Anterior cingulate cortex (tissue), 58 donors: ENCODE measurements at regions not wholly inside any gene's neighbourhood (a gene's known extent, or its start where the extent isn't known, plus 50 kb on each side); places are given as distances from the start of the nearest gene placed in this dataset.

Experiments used
- DNase-seq, 58 donors: peaks; one replicate each; lab custom pipeline; 2025; lab: John Stamatoyannopoulos, UW

DNA sequence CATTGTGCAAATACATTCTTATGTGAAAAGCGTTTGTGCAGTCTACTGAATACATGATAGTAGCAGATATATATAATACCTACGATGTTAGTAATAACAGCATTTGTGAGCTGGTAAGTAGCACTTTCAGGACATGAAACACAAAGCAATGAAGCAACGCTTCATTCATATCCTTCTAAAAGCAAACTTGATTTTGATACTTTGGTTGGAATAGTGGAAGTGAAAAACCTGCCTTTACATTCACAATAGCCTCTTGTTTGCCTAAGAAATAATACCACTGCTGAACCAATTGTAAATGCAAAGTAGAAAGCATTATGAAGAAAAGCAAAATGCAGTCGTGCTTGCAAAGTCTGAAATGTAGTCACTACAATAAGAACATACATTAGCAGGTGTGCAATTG, 926.3 kb downstream of the FSTL5 start:
- no peak for DNase-seq

DNA sequence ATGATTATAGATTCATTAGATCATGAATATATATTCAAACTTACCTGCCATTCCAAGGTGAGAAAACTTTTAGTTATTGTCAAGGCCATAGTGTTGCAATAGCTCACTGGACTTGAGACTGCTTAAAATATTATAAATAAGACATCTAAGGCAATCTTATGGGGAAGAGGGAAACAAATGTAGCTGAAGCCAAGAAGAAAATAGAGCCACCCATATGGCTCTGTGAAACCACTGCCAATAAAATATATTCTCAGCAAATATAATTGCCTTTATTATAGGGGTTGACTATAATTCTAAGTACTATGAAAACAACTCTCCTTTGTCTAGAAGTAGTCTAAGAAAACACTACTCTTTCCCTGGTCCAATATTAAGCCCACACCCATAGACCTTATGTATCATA, 938.5 kb downstream of the FSTL5 start:
- no peak for DNase-seq

DNA sequence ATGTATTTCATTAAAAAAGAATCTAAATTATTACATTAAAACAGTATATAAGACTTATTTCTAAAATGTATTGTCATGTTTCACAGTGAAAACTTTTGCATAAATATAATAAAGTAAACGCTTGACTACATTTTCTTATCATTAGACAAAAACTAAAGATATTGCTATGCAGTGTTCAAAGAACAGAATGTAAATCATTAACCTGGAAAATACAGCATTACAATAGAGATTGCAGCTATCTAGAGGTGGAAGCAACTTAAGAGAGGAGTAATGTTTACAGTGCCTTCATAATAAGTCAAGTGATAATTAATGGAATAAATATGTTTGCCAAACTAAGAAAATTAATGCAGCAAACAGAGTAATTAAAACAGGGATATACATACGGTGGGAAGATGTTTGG, 940.9 kb downstream of the FSTL5 start:
- DNase-seq, result no peak

DNA sequence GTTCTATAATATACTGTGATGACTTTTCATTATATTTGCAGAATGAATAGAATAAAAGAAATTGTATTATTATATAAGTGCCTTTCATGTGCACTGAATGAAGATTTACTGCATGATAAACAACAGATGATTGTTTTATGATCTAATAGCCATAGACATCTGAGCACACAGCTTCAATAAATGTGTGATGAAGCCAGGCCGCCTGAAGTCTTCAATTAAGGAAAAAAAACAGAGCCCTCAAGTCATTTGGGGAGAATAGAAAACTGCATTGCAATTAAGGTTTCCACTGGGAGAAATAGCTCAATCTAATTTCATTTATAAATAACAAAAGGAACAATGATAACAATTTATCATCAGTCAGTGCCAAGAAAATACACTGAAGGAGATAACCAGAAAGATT, 955.2 kb downstream of the FSTL5 start:
- DNase-seq, result no peak

DNA sequence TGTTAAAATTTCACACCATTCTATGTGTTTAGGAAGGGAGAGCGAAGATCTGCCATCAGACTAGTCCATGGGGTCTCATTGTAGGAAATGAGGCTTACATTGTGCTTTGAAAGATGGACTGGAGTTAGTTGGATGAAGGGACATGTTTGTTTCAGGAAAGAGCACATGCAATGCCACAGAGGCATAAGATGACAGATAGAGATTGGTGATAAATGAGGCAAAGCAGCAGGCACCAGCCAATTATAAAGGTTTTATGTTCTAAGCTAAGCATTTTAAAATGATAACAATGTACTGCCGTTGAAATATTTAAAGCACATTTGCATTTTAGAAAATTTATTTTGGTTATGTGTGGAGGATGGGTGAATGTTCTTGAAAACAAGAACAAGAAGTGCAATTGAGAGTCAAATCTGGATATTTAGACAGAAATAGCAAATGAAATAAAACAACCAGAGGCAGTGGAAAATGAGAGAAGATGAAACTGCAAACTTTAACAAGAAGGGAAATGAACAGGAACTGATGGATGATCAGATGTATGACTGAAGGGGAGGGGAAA, 957.2 kb downstream of the FSTL5 start:
- peak in 2 of 58 donors; percentile 0 to 2 for DNase-seq

DNA sequence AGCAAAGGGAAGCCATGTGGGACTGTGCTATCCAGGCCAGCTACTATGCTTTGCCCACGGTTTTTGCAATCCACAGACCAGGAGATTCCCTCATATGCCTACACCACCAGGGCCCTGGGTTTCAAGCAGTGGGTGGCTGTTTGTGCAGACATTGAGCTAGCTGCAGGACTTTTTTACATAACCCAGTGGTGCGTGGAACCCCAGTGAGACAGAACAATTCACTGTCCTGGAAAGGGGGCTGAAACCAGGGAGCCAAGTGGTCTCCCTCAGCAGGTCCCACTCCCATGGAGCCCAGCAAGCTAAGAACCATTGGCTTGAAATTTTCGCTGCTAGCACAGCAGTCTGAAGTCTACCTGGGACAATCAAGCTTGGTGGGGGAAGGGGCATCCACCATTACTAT, 959.9 kb downstream of the FSTL5 start:
- DNase-seq, result no peak

DNA sequence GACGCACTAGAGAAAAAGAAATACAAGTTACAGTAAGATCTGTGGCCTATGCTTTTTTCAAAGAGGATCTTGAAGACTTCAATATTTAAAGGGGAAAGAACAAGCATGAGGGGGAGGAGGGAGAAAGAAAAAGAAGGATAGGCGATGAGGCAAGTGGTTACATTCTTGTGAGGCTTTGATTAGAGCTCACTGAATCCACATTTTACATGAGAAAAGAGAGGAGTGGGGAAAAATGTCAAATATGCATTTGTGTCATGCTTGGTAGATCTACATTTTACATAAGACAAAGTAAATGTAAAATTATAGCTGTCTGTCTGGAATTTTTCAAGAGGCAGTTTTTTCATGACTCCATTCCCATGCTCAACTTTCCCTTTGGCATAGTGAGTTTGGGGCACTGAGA, 965.9 kb downstream of the FSTL5 start:
- DNase-seq, result no peak

DNA sequence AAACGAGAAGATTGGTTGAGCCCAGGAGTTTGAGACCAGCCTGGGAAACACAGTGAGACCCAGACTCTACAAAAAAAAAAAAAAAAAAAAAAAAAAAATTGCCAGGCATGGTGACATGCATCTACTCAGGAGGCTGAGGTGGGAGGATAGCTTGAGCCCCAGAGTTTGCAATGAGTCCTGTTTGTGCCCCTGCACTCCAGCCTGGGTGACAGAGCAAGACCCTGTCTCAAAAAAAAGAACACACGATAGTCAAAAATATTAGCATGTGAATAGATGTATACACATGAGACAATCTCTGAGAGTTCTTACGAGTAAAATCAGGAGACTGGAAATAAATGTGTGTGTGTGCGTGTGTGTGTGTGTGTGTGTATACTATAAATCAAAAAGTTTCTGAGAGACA, 966.3 kb downstream of the FSTL5 start:
- no peak for DNase-seq

DNA sequence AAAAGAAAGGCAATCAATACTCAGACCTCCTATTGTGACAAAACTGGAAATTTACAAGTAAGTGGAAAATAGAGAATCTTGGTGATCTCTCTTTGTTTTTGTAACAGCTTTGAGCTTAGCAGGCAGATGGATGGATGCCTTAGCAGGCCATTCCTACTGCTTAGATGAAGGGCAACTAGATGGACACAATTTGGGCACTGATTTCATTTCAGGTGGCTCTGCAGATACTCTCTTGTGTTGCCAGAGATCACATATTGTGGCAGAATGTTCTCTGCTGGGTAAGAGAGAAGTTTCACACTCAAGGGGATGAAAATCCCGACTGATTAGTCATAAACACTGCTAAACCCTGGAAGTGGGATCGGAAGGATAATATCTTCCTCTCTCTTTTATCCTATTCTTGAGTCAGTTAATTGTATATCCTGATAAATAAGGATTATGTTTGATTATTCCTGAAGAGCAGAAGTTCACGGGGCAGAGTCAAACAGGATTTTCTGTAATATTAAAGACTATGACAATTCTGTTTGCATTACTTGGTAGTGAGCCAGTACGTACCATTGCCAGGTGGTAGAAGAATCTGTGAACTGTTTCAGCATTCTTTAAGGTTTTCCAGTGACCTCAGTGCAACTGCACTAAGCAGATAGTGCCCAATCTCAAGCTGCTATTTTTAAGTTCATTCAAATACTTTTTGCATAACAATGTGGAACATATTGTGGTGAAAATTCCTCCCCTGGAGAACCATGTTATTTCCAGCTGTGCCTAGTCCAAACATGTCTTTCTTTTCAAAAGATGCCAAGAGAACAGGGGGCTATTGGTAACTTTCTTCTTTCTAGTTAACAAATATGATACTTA, 974.3 kb downstream of the FSTL5 start:
- DNase-seq, result no peak

DNA sequence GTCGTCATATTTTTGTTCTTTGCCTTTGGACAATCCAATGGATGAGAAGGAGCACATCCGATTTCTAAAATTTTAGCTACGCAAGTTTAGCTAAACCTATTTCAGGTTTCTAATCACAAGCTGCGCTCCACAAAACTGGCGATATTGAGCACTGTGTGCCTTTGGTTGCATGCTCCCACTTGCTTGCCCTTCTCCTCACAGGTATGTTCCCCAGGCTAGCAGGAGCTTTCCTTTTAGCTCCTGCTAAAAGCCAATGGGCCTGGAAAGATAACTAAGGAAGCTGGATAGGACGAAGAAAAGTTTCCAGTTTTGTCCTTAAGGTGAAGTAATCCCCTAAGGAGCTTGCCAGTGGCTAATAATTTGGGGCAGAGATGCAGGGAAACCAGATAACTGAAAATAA, 975.2 kb downstream of the FSTL5 start:
- no peak for DNase-seq

DNA sequence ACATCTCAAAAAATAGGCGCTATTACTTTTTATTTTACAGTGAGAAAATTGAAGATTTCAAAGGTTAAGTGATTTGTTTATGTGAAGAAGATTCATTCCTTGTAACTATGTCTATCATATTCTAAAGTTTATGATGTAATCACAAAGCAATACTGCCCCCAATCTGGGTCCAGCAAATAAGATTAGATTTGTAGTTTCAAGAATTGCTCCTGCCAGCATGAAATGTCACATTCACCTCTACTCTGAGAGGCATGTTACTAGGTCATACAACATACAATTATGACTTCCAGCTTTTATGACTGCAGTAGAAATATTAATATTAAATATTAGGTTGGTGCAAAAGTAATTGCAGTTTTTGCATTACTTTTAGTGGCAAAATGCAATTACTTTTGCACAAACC, 976.2 kb downstream of the FSTL5 start:
- DNase-seq, result no peak

DNA sequence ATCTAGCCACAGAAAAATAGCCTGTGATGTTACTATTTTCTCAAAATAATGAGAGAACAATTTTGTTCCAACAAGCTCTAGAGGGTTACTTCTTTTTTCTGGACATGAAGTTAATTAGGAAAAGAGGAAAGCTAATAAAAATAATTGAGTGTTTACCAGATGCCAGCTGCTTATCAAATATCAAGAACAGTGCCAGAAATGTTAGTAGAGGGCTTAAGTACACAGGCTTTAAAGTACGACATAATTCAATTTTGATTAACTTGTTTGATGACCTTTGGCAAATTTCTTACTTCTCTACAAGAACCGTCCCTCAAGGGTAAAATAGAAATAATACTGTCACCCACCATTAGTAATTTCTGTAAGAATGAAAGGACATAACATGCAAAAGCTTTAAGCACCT, 977.0 kb downstream of the FSTL5 start:
- DNase-seq, result no peak

DNA sequence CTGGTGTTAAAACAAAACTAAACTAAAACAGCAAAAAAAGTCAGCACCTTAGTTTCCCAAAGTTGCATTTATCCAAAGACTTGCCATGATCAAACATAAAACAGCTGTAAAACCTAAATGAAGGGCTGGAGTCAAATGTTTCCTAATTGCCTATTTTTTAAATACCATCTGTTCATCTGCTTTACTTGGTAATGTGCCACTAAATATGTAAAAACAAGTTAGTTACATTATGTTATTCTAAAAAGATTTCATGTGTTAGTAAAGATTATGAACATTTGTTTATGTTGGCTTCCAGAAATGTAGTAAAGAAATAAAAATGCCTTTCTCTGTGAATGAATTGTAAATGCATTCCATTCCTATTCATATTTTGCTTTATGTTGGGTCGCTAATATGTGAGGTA, 977.8 kb downstream of the FSTL5 start:
- DNase-seq, result no peak

DNA sequence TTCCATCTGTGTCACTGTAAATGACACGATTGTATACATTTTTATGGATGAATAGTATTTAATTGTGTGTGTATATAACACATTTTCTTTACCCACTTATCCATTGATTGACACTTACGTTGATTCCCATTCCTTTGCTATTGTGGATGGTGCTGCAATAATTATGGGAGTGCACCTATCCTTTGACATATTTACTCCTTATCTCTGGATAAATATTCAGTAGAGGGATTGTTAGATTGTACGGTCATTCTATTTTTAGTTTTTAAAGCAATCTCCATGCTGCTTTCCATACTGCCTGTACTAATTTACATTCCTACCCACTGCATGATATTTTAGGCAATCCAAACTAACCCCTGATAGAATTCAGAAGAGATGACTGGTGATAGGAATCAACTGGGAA, 980.1 kb downstream of the FSTL5 start:
- no peak for DNase-seq

DNA sequence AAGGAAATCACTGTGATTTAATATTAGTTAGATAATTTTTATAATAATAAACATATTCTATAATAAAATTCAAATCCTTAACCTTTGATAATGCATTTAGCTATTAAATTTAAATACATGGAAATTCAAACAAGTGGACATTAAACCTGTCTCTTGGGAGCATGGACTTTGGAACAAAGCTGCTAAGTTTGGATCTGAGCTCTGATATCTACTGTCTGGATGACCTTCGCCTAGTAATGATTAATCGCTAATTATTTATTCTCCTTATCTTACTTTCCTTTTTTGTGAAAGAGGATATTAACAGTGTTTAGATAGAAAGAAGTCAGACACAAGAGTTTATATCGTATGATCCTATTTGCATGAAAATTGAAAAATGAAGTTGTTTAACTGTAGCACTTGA, 980.9 kb downstream of the FSTL5 start:
- no peak for DNase-seq

DNA sequence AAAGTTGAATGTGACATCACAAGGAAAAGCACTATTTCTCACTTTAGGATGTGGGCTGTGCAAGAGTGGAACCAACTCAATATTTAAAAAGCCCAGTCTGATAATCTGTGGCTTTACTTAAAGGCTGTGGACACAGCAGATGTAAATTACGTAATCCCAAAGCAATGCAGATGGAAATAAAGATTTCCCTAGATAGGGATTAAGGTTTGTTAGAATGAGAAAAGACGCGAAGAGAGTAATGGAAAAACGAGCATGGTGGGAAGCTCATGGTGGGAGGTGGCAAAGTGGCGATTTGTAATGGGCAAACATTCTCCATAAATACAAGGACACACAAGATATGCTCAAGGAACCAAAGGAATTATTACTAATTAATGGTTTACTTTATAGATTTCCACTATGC, 985.5 kb downstream of the FSTL5 start:
- DNase-seq, result no peak

DNA sequence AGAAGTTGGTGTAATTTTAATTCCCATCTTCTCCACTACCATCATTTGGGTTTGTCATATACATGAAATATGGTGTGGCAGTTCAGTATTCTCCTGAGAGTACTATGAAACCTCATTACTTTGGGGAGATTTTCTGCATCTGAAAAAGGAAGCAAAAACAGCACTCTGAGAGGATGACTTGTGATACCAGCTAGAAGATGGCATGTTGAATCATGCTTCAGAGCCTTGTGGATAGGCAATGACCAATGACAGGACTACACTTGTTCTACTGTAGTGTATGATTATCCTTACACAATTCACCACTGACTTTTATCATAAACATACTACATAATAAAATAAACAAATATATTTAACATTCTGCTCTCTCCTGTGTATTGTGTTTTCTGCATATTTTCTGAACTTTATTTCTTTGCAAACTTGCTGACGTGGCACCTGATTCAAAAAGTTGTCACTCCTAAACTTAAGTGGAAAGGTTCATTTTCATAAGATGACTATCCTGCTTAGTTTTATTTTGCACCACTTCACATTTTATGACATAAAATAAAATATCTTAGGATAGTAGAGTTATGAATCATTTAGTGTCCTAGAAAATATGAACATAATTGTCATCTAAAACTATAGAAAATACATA, 991.3 kb downstream of the FSTL5 start:
- no peak for DNase-seq

DNA sequence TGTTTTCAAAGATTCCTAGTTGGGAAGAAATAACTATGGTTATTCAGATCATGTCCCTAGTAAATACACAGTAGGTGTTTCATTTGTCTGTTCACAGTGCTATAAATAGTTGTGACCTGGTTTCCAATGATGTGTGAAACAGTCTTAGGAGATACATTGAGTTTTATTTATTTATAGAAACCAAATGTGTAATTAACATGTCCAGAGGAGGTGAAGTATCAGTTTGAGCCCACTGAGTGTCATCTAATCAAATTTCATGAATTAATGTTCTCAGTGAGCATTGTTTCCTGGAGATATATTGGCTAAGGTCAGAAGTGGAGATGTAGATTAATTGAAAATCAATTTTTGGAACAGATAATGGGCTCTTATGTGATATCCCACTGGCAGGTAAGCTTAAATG, 996.3 kb downstream of the FSTL5 start:
- no peak for DNase-seq

DNA sequence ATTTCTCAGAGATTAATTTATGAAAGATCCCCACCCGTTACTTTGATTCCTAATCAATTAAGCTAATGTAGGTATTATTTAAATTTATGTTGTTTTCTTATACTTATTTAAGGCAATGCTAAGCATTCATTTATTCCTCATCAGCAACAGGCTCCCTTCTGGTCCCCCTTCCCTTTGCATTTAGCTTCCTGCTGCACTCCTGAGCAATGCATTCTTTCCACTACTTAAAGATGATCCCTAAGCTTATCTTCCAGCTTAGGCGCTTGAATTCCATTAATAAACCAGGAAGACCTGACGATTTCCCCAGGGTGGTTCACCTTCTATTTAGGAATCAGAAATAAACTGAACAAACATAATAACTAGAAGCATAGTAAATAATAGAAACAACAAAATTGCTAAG, 1003.1 kb downstream of the FSTL5 start:
- DNase-seq, result no peak

DNA sequence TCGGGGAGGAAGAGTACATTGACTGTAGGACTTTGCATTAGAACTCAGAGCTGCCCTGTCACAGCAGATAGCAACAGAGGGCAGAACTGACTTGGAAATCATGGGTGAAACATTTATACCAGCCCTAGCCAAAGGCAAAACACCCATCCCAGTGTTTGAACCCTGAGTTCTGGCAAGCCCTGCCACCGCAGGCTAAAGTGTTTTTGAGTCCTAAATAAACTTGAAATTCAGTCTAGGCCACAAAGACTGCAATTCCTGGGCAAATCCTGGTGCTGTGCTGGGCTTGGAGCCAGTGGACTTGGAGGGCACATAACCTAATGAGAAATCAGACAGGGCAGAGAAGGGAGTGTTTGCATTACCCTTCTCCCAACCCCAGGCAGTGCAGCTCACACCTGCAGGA, 1015.7 kb downstream of the FSTL5 start:
- peak in 1 of 58 donors; percentile 0 for DNase-seq

DNA sequence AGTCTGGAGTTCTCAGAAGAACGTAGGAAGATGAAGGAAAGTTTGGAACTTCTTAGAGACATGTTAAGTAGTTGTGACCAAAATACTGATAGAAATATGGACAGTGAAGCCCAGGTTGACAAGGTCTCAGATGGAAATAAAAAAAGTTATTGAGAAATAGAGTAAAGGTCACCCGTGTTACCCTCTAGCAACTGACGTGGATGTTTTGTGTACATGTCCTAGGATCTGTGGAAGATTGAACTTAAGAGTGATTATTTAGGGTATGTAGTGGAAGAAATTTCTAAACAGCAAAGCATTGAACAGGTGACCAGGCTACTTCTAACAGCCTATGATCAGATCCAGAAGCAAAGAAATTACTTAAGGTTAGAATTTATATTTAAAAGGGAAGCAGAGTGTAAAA, 1020.4 kb downstream of the FSTL5 start:
- DNase-seq, result no peak

DNA sequence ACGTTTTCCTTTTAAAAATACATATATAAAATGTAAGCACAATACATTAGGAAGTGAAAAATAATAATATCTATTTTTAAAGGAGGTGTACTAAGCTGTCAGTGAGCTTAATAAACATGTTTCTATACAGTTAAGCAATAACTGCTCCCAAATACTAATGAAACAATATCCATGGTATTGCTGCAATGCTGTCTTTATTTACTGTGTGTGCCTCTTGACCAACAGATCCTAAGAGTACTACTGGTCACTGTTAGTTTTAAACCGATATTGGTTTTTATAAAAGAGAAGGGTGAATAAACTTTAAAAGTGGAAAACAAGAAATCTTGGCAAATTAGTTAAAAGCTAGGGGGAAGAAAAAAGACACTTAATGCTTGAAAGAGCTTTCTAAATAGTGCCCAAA, 1029.0 kb downstream of the FSTL5 start:
- DNase-seq, result no peak
